PC-3 (cell line): ENCODE measurements at regions not wholly inside any gene's neighbourhood (a gene's known extent, or its start where the extent isn't known, plus 50 kb on each side); places are given as distances from the start of the nearest gene placed in this dataset.

Experiments used
- ATAC-seq: fragments of 200-7000 bp; cut with Tn5 transposase; 2 replicates; pipeline ENCODE4 v1.9.1; 2020; ENCODE audit warnings: mild to moderate bottlenecking, moderate library complexity
- BruUV-seq: library from RNA; stranded (reverse); fragments of 400-500 nt; replicated peaks from 2 replicates; lab custom pipeline; 2021; lab: Mats Ljungman, UMichigan
- CTCF ChIA-PET: fragments of 300-600 bp; sonication (Branson Sonifier 250); formaldehyde crosslinking; loops from one replicate; lab custom pipeline; 2022; ENCODE audit warnings: antibody characterized with exemption; lab: Charles Lee
- POLR2A ChIA-PET: fragments of 300-600 bp; sonication (Branson Sonifier 250); formaldehyde crosslinking; loops from one replicate; lab custom pipeline; 2022; ENCODE audit warnings: antibody characterized with exemption; ENCODE audit not compliant: unreplicated experiment; lab: Charles Lee
- DNase-seq: peaks from one replicate; pipeline ENCODE4 v3.0.0-alpha.2; 2015
- H2AFZ ChIP-seq: fragments of 300-600 bp; sonication (generic); 2 replicates; pipeline ENCODE4 v1.6.0; 2016; ENCODE audit warnings: antibody characterized with exemption, low read length
- H3F3A ChIP-seq: fragments of 300-600 bp; sonication (generic); one replicate; pipeline ENCODE4 v1.6.0; 2017; ENCODE audit warnings: antibody characterized with exemption, low read length, control low read depth, mild to moderate bottlenecking; ENCODE audit not compliant: unreplicated experiment
- H3K27ac ChIP-seq: fragments of 300-600 bp; sonication (generic); 2 replicates; pipeline ENCODE4 v1.5.1; 2016; ENCODE audit warnings: mild to moderate bottlenecking, low read length
- H3K27me3 ChIP-seq: fragments of 300-600 bp; sonication (generic); 2 replicates; pipeline ENCODE4 v1.6.1; 2016; ENCODE audit warnings: low read length, mixed read lengths
- H3K36me3 ChIP-seq: fragments of 300-600 bp; sonication (generic); 2 replicates; pipeline ENCODE4 v1.6.1; 2016; ENCODE audit warnings: low read depth, mixed run types, low read length, mixed read lengths
- H3K4me1 ChIP-seq: fragments of 300-600 bp; sonication (generic); 2 replicates; pipeline ENCODE4 v1.5.1; 2016; ENCODE audit warnings: low read length; ENCODE audit not compliant: insufficient read depth
- H3K4me2 ChIP-seq: fragments of 300-600 bp; sonication (generic); 2 replicates; pipeline ENCODE4 v1.6.0; 2016; ENCODE audit warnings: low read length
- H3K4me3 ChIP-seq: fragments of 300-600 bp; sonication (generic); 2 replicates; pipeline ENCODE4 v1.5.1; 2016; ENCODE audit warnings: mild to moderate bottlenecking, low read length, mixed read lengths
- H3K79me2 ChIP-seq: fragments of 300-600 bp; sonication (generic); 2 replicates; pipeline ENCODE4 v1.6.1; 2017; ENCODE audit warnings: low read length, mixed read lengths
- H3K9ac ChIP-seq: fragments of 300-600 bp; sonication (generic); 2 replicates; pipeline ENCODE4 v1.6.0; 2016; ENCODE audit warnings: mild to moderate bottlenecking, low read length
- H3K9me2 ChIP-seq: fragments of 300-600 bp; sonication (generic); replicated peaks from 2 replicates; pipeline ENCODE4 v1.6.1; 2016; ENCODE audit warnings: mixed run types, low read length, mixed read lengths
- H3K9me3 ChIP-seq: fragments of 300-600 bp; sonication (generic); 2 replicates; pipeline ENCODE4 v1.6.1; 2016; ENCODE audit warnings: low read length, mixed read lengths
- H4K20me1 ChIP-seq: fragments of 300-600 bp; sonication (generic); 2 replicates; pipeline ENCODE4 v1.6.1; 2016; ENCODE audit warnings: low read length, mixed read lengths
- EZH2 ChIP-seq: fragments of 300-600 bp; sonication (generic); IDR thresholded peaks from one replicate; pipeline ENCODE4 v1.6.1; 2017; ENCODE audit warnings: antibody characterized with exemption, mild to moderate bottlenecking, low read length; ENCODE audit not compliant: unreplicated experiment
- EZH2phosphoT487 ChIP-seq: fragments of 300-600 bp; sonication (generic); IDR thresholded peaks from 2 replicates; pipeline ENCODE4 v1.6.1; 2018; ENCODE audit warnings: mild to moderate bottlenecking, antibody characterized with exemption, low read length, borderline replicate concordance
- intact Hi-C: fragments of 100-400 bp; cut with micrococcal nuclease; formaldehyde crosslinking; loops from 2 replicates; pipeline ENCODE4 v1.9.0; 2023
- TF ChIP-seq, protein P1 (sequence below): fragments of 300-600 bp; sonication (generic); conservative IDR thresholded peaks from 2 replicates; pipeline ENCODE4 v1.5.1; 2017; ENCODE audit warnings: antibody characterized with exemption, low read depth, mild to moderate bottlenecking, low read length

DNA sequence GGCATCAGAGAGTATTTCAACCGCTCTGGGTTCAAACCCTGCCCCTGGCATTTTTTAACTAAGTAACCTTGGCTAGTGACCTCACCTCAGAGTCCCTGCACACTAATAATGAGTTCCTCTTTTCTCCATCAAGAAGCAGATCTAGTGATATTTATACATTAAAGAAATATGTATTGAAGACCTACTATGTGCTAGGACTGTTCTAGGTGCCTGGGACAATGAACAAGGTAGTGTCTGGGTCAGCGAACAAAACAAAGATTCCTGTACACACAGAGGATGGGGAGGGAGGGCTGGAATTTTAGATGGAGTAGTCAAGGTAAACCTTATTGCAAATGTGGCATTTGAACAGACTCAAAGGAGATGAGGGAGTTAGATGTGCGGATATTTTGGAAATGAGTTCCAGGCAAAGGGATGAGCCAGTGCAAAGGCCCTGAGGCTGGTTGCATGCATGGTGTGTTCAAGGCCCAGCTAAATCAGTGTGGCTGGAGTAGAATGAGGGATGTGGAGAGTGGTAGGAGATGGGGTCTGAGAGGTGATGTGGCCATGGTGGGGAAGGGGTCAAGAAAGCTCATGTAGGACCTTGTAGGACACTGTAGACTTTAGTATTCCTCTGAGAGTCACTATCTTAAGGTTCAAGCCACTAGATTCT is 57.6 kb upstream of the FZD7 start:
- Histone ChIP-seq H3K79me2 (no peaks in the 10 kb centered on the region), H3K4me3 (no peak overlapping the region), H3K4me1 (no peaks in the 10 kb centered on the region), H3F3A (no peaks in the 10 kb centered on the region), H4K20me1 (no peaks in the 10 kb centered on the region), H3K4me2 (no peak overlapping the region), H3K27ac (no peak overlapping the region), H3K9me3 (no peaks in the 10 kb centered on the region), H3K9ac (no peak overlapping the region), H3K9me2 (no peaks in the 10 kb centered on the region), H2AFZ (no peak overlapping the region), H3K27me3 (no peaks in the 10 kb centered on the region), H3K36me3 (no peaks in the 10 kb centered on the region)
- DNase-seq (no peak), ATAC-seq (no peak)
- intact Hi-C loops: no loop called here
- TF ChIP-seq, protein P1, sequence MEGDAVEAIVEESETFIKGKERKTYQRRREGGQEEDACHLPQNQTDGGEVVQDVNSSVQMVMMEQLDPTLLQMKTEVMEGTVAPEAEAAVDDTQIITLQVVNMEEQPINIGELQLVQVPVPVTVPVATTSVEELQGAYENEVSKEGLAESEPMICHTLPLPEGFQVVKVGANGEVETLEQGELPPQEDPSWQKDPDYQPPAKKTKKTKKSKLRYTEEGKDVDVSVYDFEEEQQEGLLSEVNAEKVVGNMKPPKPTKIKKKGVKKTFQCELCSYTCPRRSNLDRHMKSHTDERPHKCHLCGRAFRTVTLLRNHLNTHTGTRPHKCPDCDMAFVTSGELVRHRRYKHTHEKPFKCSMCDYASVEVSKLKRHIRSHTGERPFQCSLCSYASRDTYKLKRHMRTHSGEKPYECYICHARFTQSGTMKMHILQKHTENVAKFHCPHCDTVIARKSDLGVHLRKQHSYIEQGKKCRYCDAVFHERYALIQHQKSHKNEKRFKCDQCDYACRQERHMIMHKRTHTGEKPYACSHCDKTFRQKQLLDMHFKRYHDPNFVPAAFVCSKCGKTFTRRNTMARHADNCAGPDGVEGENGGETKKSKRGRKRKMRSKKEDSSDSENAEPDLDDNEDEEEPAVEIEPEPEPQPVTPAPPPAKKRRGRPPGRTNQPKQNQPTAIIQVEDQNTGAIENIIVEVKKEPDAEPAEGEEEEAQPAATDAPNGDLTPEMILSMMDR: no peak
- TF ChIP-seq EZH2phosphoT487: no peak
- no peak for TF ChIP-seq EZH2
- no TSS peak for BruUV-seq
- CTCF ChIA-PET: no interaction called here
- POLR2A ChIA-PET: no interaction called here

DNA sequence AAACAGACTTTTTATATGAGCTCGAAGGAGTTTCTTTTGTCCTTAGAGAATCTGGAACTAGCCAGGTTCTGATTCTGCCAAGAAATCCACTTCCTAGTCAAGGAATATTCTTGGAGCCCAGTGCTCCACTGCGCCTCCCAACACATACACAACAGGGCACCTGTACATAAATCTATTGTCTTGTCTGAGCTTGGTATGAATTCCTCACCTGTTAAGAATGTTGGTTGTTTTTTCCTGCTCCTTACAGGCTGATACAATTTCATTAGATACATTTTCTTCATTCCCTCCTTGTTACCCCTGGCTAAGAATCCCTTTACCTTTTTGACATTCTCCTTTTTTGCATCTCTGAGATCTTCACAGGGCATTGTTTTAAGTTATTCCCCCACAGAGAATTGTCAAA is 56.0 kb upstream of the FZD7 start:
- H4K20me1 ChIP-seq: no peaks in the 10 kb centered on the region
- H3F3A ChIP-seq: no peaks in the 10 kb centered on the region
- CTCF ChIA-PET: no interaction called here
- no peaks in the 10 kb centered on the region for H3K4me1 ChIP-seq
- no peak for ATAC-seq
- no peak overlapping the region for H3K4me3 ChIP-seq
- H3K27ac ChIP-seq: no peak overlapping the region
- no peaks in the 10 kb centered on the region for H3K79me2 ChIP-seq
- no peaks in the 10 kb centered on the region for H3K36me3 ChIP-seq
- no peak overlapping the region for H3K4me2 ChIP-seq
- no peak overlapping the region for H2AFZ ChIP-seq
- no peak for TF ChIP-seq EZH2
- no peak for TF ChIP-seq EZH2phosphoT487
- TF ChIP-seq, protein P1: no peak
- intact Hi-C loops: no loop called here
- H3K9me3 ChIP-seq: no peaks in the 10 kb centered on the region
- POLR2A ChIA-PET: no interaction called here
- no peaks in the 10 kb centered on the region for H3K27me3 ChIP-seq
- no peaks in the 10 kb centered on the region for H3K9me2 ChIP-seq
- BruUV-seq: no TSS peak
- H3K9ac ChIP-seq: no peak overlapping the region
- DNase-seq: peak; percentile 9

DNA sequence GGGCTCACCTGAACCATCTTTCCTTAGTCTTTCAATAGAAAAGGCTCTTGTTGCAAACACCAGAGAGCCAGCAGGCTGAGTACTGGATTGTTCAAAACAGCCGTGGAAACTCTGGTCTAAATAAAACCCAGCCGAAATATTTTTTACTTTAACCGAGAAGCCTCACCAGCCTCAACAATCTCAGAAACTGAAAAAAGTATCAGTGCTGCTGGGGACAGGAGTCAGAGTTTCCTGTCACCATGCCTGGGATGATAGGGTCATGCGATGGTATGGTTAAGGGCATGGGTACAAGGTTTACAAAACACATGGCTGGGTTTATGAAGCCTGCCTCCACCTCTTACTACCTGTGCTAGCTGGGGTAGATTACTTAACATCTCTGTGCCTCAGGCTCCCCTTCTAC is 55.3 kb upstream of the FZD7 start:
- Histone ChIP-seq H3K9me3 (no peaks in the 10 kb centered on the region), H3K4me1 (no peaks in the 10 kb centered on the region), H3K9me2 (no peaks in the 10 kb centered on the region), H2AFZ (no peak overlapping the region), H3K79me2 (no peaks in the 10 kb centered on the region), H3K36me3 (no peaks in the 10 kb centered on the region), H3K4me2 (no peak overlapping the region), H3K9ac (no peak overlapping the region), H3F3A (no peaks in the 10 kb centered on the region), H3K27me3 (no peaks in the 10 kb centered on the region), H4K20me1 (no peaks in the 10 kb centered on the region), H3K4me3 (no peak overlapping the region), H3K27ac (no peak overlapping the region)
- DNase-seq (no peak), ATAC-seq (no peak)
- CTCF ChIA-PET: no interaction called here
- intact Hi-C loops: no loop called here
- TF ChIP-seq, protein P1: no peak
- TF ChIP-seq EZH2: no peak
- TF ChIP-seq EZH2phosphoT487: no peak
- POLR2A ChIA-PET: no interaction called here
- no TSS peak for BruUV-seq
